RWPE1 (cell line): ENCODE measurements at regions not wholly inside any gene's neighbourhood (a gene's known extent, or its start where the extent isn't known, plus 50 kb on each side); places are given as distances from the start of the nearest gene placed in this dataset.

Source experiments
- CTCF ChIA-PET: fragments of 350-600 bp; sonication (Branson Sonifier 250); formaldehyde crosslinking; extraction: SDS; loops from one replicate; lab custom pipeline; 2021; lab: Yijun Ruan, JAX
- POLR2A ChIA-PET: fragments of 400-600 bp; formaldehyde crosslinking; extraction: SDS; loops from one replicate; lab custom pipeline; 2020; ENCODE audit warnings: antibody characterized with exemption; ENCODE audit not compliant: low non-redundant PET; lab: Yijun Ruan, JAX
- DNase-seq: peaks from one replicate; pipeline ENCODE4 v3.0.0; 2012; ENCODE audit warnings: low spot score
- H3K27ac ChIP-seq: fragments of 450-650 bp; 2 replicates; pipeline ENCODE4 v1.5.1; 2017
- CTCF ChIP-seq: fragments of 450-650 bp; conservative IDR thresholded peaks from 2 replicates; pipeline ENCODE4 v1.5.1; 2017; ENCODE audit warnings: low read depth, mild to moderate bottlenecking

- CTCF ChIA-PET = interaction anchor here (0.5 to 0.7 kb wide), 3 partner anchors 82 to 753 kb away, joined by 3 to 6 read pairs (median 5); no protein-coding TSS in a partner anchor
- POLR2A ChIA-PET = no interaction called here
Observed at GRCh38 chr9:20188616-20189369, 400.0 kb upstream of the SLC24A2 start.

GRCh38 chr9:20187318-20187717, 398.5 kb upstream of the SLC24A2 start:
- no peak overlapping the region for H3K27ac ChIP-seq
- ChIA-PET CTCF (no interaction called here), POLR2A (no interaction called here)
- no peak for TF ChIP-seq CTCF
- no peak for DNase-seq

More at GRCh38 chr9:20188616-20189369, 400.0 kb upstream of the SLC24A2 start:
- DNase-seq = no peak
- no peak for TF ChIP-seq CTCF
- no peak overlapping the region for H3K27ac ChIP-seq

GRCh38 chr9:20186823-20187222, 398.0 kb upstream of the SLC24A2 start:
- ChIA-PET CTCF (no interaction called here), POLR2A (no interaction called here)
- no peak for DNase-seq
- no peak for TF ChIP-seq CTCF
- H3K27ac ChIP-seq = no peak overlapping the region

GRCh38 chr9:20186231-20186630, 397.4 kb upstream of the SLC24A2 start:
- H3K27ac ChIP-seq = no peak overlapping the region
- ChIA-PET CTCF (no interaction called here), POLR2A (interaction anchor here (0.7 kb wide), 1 partner anchor 135 kb away, joined by 4 read pairs; no protein-coding TSS in a partner anchor)
- no peak for TF ChIP-seq CTCF
- DNase-seq = no peak

GRCh38 chr9:20184541-20184940, 395.7 kb upstream of the SLC24A2 start:
- no peak for TF ChIP-seq CTCF
- DNase-seq = no peak
- H3K27ac ChIP-seq = no peak overlapping the region
- ChIA-PET CTCF (no interaction called here), POLR2A (no interaction called here)

GRCh38 chr9:20178679-20179078, 389.8 kb upstream of the SLC24A2 start:
- no peak for TF ChIP-seq CTCF
- CTCF ChIA-PET = no interaction called here
- H3K27ac ChIP-seq = no peak overlapping the region
- no peak for DNase-seq
- POLR2A ChIA-PET = interaction anchor here (0.5 kb wide), 1 partner anchor 87 kb away, joined by 3 read pairs; no protein-coding TSS in a partner anchor
